Endothelial cell of umbilical vein (primary cell): ENCODE measurements at regions not wholly inside any gene's neighbourhood (a gene's known extent, or its start where the extent isn't known, plus 50 kb on each side); places are given as distances from the start of the nearest gene placed in this dataset.

Experiments used
- BruUV-seq: library from RNA; stranded (reverse); fragments of 400-500 nt; replicated peaks from 2 replicates; lab custom pipeline; 2021; lab: Mats Ljungman, UMichigan
- CTCF ChIA-PET: fragments of 300-600, 350-600 bp; sonication (Branson Sonifier 250); formaldehyde crosslinking; loops from one replicate; lab custom pipeline; 2021; ENCODE audit warnings: antibody characterized with exemption, inconsistent platforms; lab: Charles Lee
- POLR2A ChIA-PET: fragments of 300-600, 350-600 bp; sonication (Branson Sonifier 250); formaldehyde crosslinking; loops from one replicate; lab custom pipeline; 2021; ENCODE audit warnings: antibody characterized with exemption, inconsistent platforms; lab: Charles Lee
- DNase-seq: peaks from one replicate; pipeline ENCODE4 v3.0.0-alpha.2; 2011; ENCODE audit warnings: low read depth, low spot score
- FAIRE-seq: peaks from 2 replicates; lab custom pipeline; 2011; peaks lifted over from hg19 to GRCh38; lab: Jason Lieb, UNC
- H2AFZ ChIP-seq: 2 replicates; pipeline ENCODE4 v1.6.0; 2012; ENCODE audit warnings: low read depth, low read length, control low read depth, inconsistent platforms
- H3K27ac ChIP-seq: 2 replicates; pipeline ENCODE4 v1.5.1; 2011; ENCODE audit warnings: low read depth, mild to moderate bottlenecking, control low read depth, low read length, moderate library complexity; ENCODE audit not compliant: insufficient read depth
- H3K27me3 ChIP-seq, 2 experiments: 2 replicates each; pipeline versions ENCODE4 v1.6.0 to v1.6.1; 2011; ENCODE audit warnings: low read length in 2 of 2, mixed read lengths in 1 of 2; ENCODE audit not compliant: control insufficient read depth in 2 of 2, insufficient read depth in 2 of 2
- H3K36me3 ChIP-seq, 2 experiments: 2 replicates in 1 of 2; 3 replicates in 1 of 2; pipeline ENCODE4 v1.5.1; 2011; ENCODE audit warnings: low read length in 2 of 2, mild to moderate bottlenecking in 1 of 2, moderate library complexity in 1 of 2; ENCODE audit not compliant: control insufficient read depth in 2 of 2, insufficient read depth in 2 of 2; ENCODE audit errors: extremely low read depth in 1 of 2
- H3K4me1 ChIP-seq: 3 replicates; pipeline ENCODE4 v1.5.1; 2011; ENCODE audit warnings: mild to moderate bottlenecking, low read length; ENCODE audit not compliant: control insufficient read depth, insufficient read depth; ENCODE audit errors: extremely low read depth
- H3K4me2 ChIP-seq: 2 replicates; pipeline ENCODE4 v1.6.1; 2011; ENCODE audit warnings: low read length, control low read depth, mixed read lengths; ENCODE audit not compliant: insufficient read depth
- H3K4me3 ChIP-seq, 3 experiments: fragments of 200-600 bp in 1 of 3; sonication (generic), shearing (Covaris generic) in 1 of 3; replicated peaks in 1 of 3; 2 replicates each; pipeline ENCODE4 v1.5.1; 2011 to 2016; ENCODE audit warnings: control low read depth in 3 of 3, low read length in 3 of 3, mild to moderate bottlenecking in 2 of 3, inconsistent platforms in 1 of 3, low read depth in 1 of 3, moderate library complexity in 1 of 3; ENCODE audit not compliant: insufficient read depth in 1 of 3
- H3K79me2 ChIP-seq: 2 replicates; pipeline ENCODE4 v1.6.0; 2012; ENCODE audit warnings: low read length, inconsistent platforms; ENCODE audit not compliant: control insufficient read depth, insufficient read depth
- H3K9ac ChIP-seq: replicated peaks from 2 replicates; pipeline ENCODE3; 2011; ENCODE audit warnings: low read length, control low read depth; ENCODE audit not compliant: insufficient read depth; ENCODE audit errors: extremely low read depth
- H3K9me1 ChIP-seq: replicated peaks from 3 replicates; pipeline ENCODE4 v1.6.0; 2011; ENCODE audit warnings: mild to moderate bottlenecking, low read length; ENCODE audit not compliant: control insufficient read depth, insufficient read depth; ENCODE audit errors: extremely low read depth
- H3K9me3 ChIP-seq: replicated peaks from 2 replicates; pipeline ENCODE4 v1.5.1; 2012; ENCODE audit warnings: low read length, inconsistent platforms; ENCODE audit not compliant: control insufficient read depth, insufficient read depth
- H4K20me1 ChIP-seq: replicated peaks from 2 replicates; pipeline ENCODE3; 2011; ENCODE audit warnings: mild to moderate bottlenecking, low read length; ENCODE audit not compliant: control insufficient read depth, insufficient read depth; ENCODE audit errors: extremely low read depth
- CTCF ChIP-seq, 2 donors: IDR thresholded peaks; 1 replicate in 1 of 2; 2 replicates in 1 of 2; pipeline ENCODE4 v1.5.1; 2011; ENCODE audit warnings: low read length in 2 of 2, mild to moderate bottlenecking in 2 of 2, moderate library complexity in 2 of 2, control low read depth in 1 of 2, inconsistent platforms in 1 of 2, low read depth in 1 of 2; ENCODE audit not compliant: insufficient read depth in 1 of 2; ENCODE audit errors: extremely low read depth in 1 of 2
- POLR2AphosphoS5 ChIP-seq: IDR thresholded peaks from 2 replicates; pipeline ENCODE4 v1.6.1; 2012; ENCODE audit warnings: low read depth, mild to moderate bottlenecking, control low read depth, low read length, moderate library complexity; ENCODE audit not compliant: insufficient read depth
- dilution Hi-C: fragments of 300-500 bp; cut with MboI; formaldehyde crosslinking; loops from one replicate; pipeline ENCODE4 v1.15.0; 2019; ENCODE audit warnings: low sequenced_read_pairs; ENCODE audit not compliant: extremely low pct_ligation_motif_present
- intact Hi-C: fragments of 100-400 bp; cut with micrococcal nuclease; formaldehyde crosslinking; loops from one replicate; pipeline ENCODE4 v1.10.0; 2022

DNA sequence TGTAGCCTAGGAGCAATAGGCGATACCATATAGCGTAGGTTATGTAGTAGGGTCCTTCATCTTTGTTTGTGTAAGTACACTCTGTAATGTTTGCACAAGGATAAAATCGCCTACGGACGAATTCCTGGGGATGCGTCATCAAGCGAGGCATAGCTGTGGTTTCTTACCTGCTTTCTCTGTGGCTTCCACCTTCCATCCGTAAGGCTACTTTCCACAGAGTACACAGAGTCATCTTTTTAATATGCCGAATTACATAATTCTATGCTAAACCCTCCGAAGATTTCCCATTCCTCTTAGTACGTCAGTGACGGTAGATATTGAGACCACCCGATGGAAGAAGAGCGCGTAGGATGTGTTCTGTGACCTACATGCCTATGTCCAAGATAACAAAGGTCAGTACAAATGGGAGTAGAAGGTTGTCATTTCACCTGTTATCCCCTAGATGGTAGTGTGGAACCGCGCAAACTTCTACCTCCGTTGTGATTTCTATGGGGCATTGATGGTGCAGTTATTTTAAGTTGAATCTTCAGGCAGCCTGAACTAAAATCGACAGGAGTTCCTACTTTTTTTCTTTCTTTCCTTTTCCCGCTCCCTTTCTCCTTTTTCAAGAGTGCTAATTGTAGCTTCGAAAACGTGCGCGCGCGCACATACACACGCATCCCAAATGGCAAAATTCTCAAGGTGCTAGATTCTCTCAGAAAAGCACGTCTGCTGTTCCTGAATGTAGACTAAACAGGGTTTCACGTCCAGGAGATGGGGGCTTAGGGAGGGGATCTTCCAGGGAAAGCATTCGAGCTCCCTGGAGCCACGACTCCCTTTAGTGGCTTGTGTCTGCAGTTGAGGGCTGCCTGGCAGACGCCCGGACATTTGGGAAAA, 111.7 kb upstream of the MBL2 start:
- no peak overlapping the region for H3K4me3 ChIP-seq

More for the DNA sequence above, 111.7 kb upstream of the MBL2 start:
- DNase-seq (peak; percentile 67), FAIRE-seq (peak; percentile 92)
- Histone ChIP-seq H4K20me1 (no peaks in the 10 kb centered on the region), H2AFZ (no peak overlapping the region), H3K36me3 (no peaks in the 10 kb centered on the region), H3K79me2 (no peaks in the 10 kb centered on the region), H3K9me3 (no peaks in the 10 kb centered on the region), H3K4me1 (peaks cover 17% of the 10 kb centered on the region), H3K4me2 (peak overlapping the region; percentile 8), H3K9me1 (no peaks in the 10 kb centered on the region), H3K9ac (no peak overlapping the region), H3K27me3 (peaks cover 0 to 6% of the 10 kb centered on the region in 2 experiments), H3K27ac (no peak overlapping the region)
- CTCF ChIA-PET: interaction anchor here (1.2 to 1.3 kb wide), 2 partner anchors 11 to 962 kb away, joined by 3 read pairs; no protein-coding TSS in a partner anchor
- BruUV-seq: no TSS peak
- POLR2A ChIA-PET: no interaction called here
- dilution Hi-C loops: no loop called here
- intact Hi-C loops: loop anchor here (1.0 to 10.0 kb wide), 5 partner anchors 431 to 1518 kb away; no protein-coding TSS in a partner anchor
- peak; percentile 70 to 72 for TF ChIP-seq CTCF (IDR thresholded peaks at IDR 0.05; ENCODE audit: extremely low read depth in 1 of 2, insufficient read depth in 1 of 2, low read depth in 1 of 2, low read length in 2 of 2)
- no peak for TF ChIP-seq POLR2AphosphoS5
